GM23338 (cell line): ENCODE measurements at regions not wholly inside any gene's neighbourhood (a gene's known extent, or its start where the extent isn't known, plus 50 kb on each side); places are given as distances from the start of the nearest gene placed in this dataset.

Experiments used
- ATAC-seq: fragments of 200-7000 bp; cut with Tn5 transposase; 3 replicates; pipeline ENCODE4 v1.9.1; 2020
- DNase-seq: peaks from one replicate; pipeline ENCODE4 v3.0.0-alpha.2; 2015; ENCODE audit warnings: low spot score
- H2AFZ ChIP-seq: fragments of 200-600 bp; sonication (generic); 2 replicates; pipeline ENCODE4 v1.8.0; 2016; ENCODE audit warnings: antibody characterized with exemption, mild to moderate bottlenecking, moderate library complexity
- H3F3A ChIP-seq: fragments of 200-600 bp; sonication (generic); replicated peaks from 2 replicates; pipeline ENCODE4 v1.8.0; 2017; ENCODE audit warnings: antibody characterized with exemption, mixed run types, low read depth
- H3K27ac ChIP-seq: fragments of 200-600 bp; sonication (generic); 2 replicates; pipeline ENCODE4 v1.6.1; 2016; ENCODE audit warnings: low read depth
- H3K27me3 ChIP-seq: fragments of 200-600 bp; sonication (generic); 2 replicates; pipeline ENCODE4 v1.8.0; 2016; ENCODE audit warnings: mild to moderate bottlenecking, mixed run types, moderate library complexity; ENCODE audit not compliant: insufficient read depth
- H3K36me3 ChIP-seq: fragments of 200-600 bp; sonication (generic); 2 replicates; pipeline ENCODE4 v1.8.0; 2016; ENCODE audit warnings: mild to moderate bottlenecking; ENCODE audit not compliant: insufficient read depth
- H3K4me1 ChIP-seq: fragments of 200-600 bp; sonication (generic); 2 replicates; pipeline ENCODE4 v1.8.0; 2016; ENCODE audit warnings: mild to moderate bottlenecking, moderate library complexity; ENCODE audit not compliant: insufficient read depth
- H3K4me2 ChIP-seq: fragments of 200-600 bp; sonication (generic); 2 replicates; pipeline ENCODE4 v1.7.1; 2017; ENCODE audit warnings: mixed run types
- H3K4me3 ChIP-seq: fragments of 200-600 bp; sonication (generic); 2 replicates; pipeline ENCODE4 v1.6.1; 2016; ENCODE audit warnings: mixed run types
- H3K79me2 ChIP-seq: fragments of 200-600 bp; sonication (generic); replicated peaks from 2 replicates; pipeline ENCODE4 v1.8.0; 2017; ENCODE audit warnings: mild to moderate bottlenecking; ENCODE audit not compliant: insufficient read depth
- H3K9me2 ChIP-seq: fragments of 200-600 bp; sonication (generic); 2 replicates; pipeline ENCODE4 v1.8.0; 2017; ENCODE audit not compliant: insufficient read depth
- H4K20me1 ChIP-seq: fragments of 200-600 bp; sonication (generic); replicated peaks from 2 replicates; pipeline ENCODE4 v1.8.0; 2017; ENCODE audit warnings: mild to moderate bottlenecking; ENCODE audit not compliant: insufficient read depth
- H3K27ac Mint-ChIP-seq: 2 replicates; pipeline ENCODE4 v1.8.0; 2020; ENCODE audit warnings: inconsistent platforms, mild to moderate bottlenecking, moderate library complexity, mixed read lengths
- H3K27me3 Mint-ChIP-seq: 3 replicates; pipeline ENCODE4 v1.8.0; 2022; ENCODE audit warnings: low read depth, mild to moderate bottlenecking, moderate library complexity, mixed read lengths, inconsistent platforms; ENCODE audit not compliant: insufficient read depth, poor library complexity
- H3K36me3 Mint-ChIP-seq: 3 replicates; pipeline ENCODE4 v1.8.0; 2021; ENCODE audit warnings: low read depth, mild to moderate bottlenecking, inconsistent platforms, moderate library complexity, mixed read lengths
- H3K4me1 Mint-ChIP-seq: 3 replicates; pipeline ENCODE4 v1.8.0; 2020; ENCODE audit warnings: mild to moderate bottlenecking, inconsistent platforms, mixed read lengths
- H3K4me3 Mint-ChIP-seq: 3 replicates; pipeline ENCODE4 v1.8.0; 2021; ENCODE audit warnings: moderate library complexity, mild to moderate bottlenecking, inconsistent platforms, mixed read lengths
- H3K9me3 Mint-ChIP-seq: 3 replicates; pipeline ENCODE4 v1.8.0; 2020; ENCODE audit warnings: moderate library complexity, mild to moderate bottlenecking, inconsistent platforms, mixed read lengths
- CREB1 ChIP-seq: fragments of 250-450 bp; sonication (Bioruptor Pico); IDR thresholded peaks from 2 replicates; pipeline ENCODE4 v1.5.0; 2020; ENCODE audit warnings: low read depth, mild to moderate bottlenecking, moderate library complexity
- EZH2 ChIP-seq: fragments of 200-600 bp; sonication (generic); IDR thresholded peaks from one replicate; pipeline ENCODE4 v1.8.0; 2017; ENCODE audit warnings: antibody characterized with exemption, mild to moderate bottlenecking, low read depth; ENCODE audit not compliant: unreplicated experiment
- EZH2phosphoT487 ChIP-seq: fragments of 200-600 bp; sonication (generic); IDR thresholded peaks from one replicate; pipeline ENCODE4 v1.8.1; 2018; ENCODE audit warnings: antibody characterized with exemption; ENCODE audit not compliant: unreplicated experiment
- JUNB ChIP-seq: IDR thresholded peaks from one replicate; pipeline ENCODE4 v1.6.1; 2016; ENCODE audit warnings: antibody characterized with exemption; ENCODE audit not compliant: unreplicated experiment
- POLR2AphosphoS5 ChIP-seq: IDR thresholded peaks from 2 replicates; pipeline ENCODE4 v1.6.1; 2016; ENCODE audit warnings: antibody characterized with exemption, low read depth
- STAT1 ChIP-seq: IDR thresholded peaks from one replicate; pipeline ENCODE4 v1.6.1; 2016; ENCODE audit warnings: antibody characterized with exemption; ENCODE audit not compliant: unreplicated experiment
- ZNF114 ChIP-seq: fragments of 250-450 bp; sonication (Bioruptor Pico); IDR thresholded peaks from 2 replicates; pipeline ENCODE4 v1.5.0; 2020; ENCODE audit warnings: mild to moderate bottlenecking, moderate library complexity
- ZNF331 ChIP-seq: fragments of 250-450 bp; sonication (Bioruptor Pico); IDR thresholded peaks from 2 replicates; pipeline ENCODE4 v1.5.0; 2020; ENCODE audit warnings: low read depth, mild to moderate bottlenecking, moderate library complexity
- TF ChIP-seq, protein P1 (sequence below): IDR thresholded peaks from 2 replicates; pipeline ENCODE4 v1.6.1; 2016; ENCODE audit warnings: antibody characterized with exemption
- TF ChIP-seq, protein P2 (sequence below): fragments of 250-450 bp; sonication (Bioruptor Pico); IDR thresholded peaks from 2 replicates; pipeline ENCODE4 v1.5.0; 2020; ENCODE audit warnings: mild to moderate bottlenecking, moderate library complexity
- TF ChIP-seq, protein P3 (sequence below): IDR thresholded peaks from one replicate; pipeline ENCODE4 v1.6.1; 2018; ENCODE audit warnings: antibody characterized with exemption; ENCODE audit not compliant: unreplicated experiment
- TF ChIP-seq, protein P4 (sequence below), 2 experiments: fragments of 200-600 bp in 1 of 2; sonication (generic) in 1 of 2; conservative IDR thresholded peaks; 2 replicates each; pipeline versions ENCODE4 v1.5.1 to v1.6.1; 2016 to 2017; ENCODE audit warnings: antibody characterized with exemption in 2 of 2, low read depth in 2 of 2, mild to moderate bottlenecking in 2 of 2, moderate library complexity in 1 of 2

DNA sequence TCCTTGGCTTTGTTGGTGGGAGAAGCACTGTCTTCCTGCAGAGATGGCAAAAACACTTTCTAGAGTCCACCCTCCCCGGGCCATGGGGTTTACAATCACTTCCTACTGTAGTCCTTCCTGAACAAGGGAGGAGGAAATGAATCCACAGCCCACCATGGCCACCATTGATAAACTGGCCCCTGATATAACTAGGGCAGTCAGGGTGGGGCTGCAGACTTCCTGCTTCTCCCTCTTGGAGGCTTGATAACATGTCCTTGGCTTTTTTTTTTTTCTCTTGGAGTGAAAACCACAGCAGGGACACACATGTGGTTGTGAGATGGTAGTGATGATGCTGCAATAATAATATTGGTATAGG lies 437.8 kb downstream of the ZNF521 start:
- ATAC-seq (no peak), DNase-seq (no peak)
- Mint-ChIP-seq H3K36me3 (no peaks in the 10 kb centered on the region), H3K27me3 (peaks cover 6% of the 10 kb centered on the region), H3K4me3 (no peak overlapping the region), H3K27ac (no peak overlapping the region), H3K9me3 (no peaks in the 10 kb centered on the region), H3K4me1 (peaks cover 20% of the 10 kb centered on the region; the same call in 2 of the 3 replicates)
- H3F3A ChIP-seq, result no peaks in the 10 kb centered on the region
- H3K4me1 ChIP-seq, result no peaks in the 10 kb centered on the region
- H3K4me2 ChIP-seq, result peak overlapping the region; percentile 26; the same call in 1 of the 2 replicates
- H4K20me1 ChIP-seq, result no peaks in the 10 kb centered on the region
- H3K9me2 ChIP-seq, result no peaks in the 10 kb centered on the region
- no peaks in the 10 kb centered on the region; the same call in 1 of the 2 replicates for H3K36me3 ChIP-seq
- no peaks in the 10 kb centered on the region for H3K27me3 ChIP-seq
- H3K27ac ChIP-seq, result no peak overlapping the region
- TF ChIP-seq JUNB (no peak), EZH2 (no peak), STAT1 (no peak), POLR2AphosphoS5 (no peak), CREB1 (CRISPR knock-in tag) (no peak), ZNF114 (CRISPR knock-in tag) (no peak), ZNF331 (CRISPR knock-in tag) (no peak), EZH2phosphoT487 (no peak)
- TF ChIP-seq, protein P1, sequence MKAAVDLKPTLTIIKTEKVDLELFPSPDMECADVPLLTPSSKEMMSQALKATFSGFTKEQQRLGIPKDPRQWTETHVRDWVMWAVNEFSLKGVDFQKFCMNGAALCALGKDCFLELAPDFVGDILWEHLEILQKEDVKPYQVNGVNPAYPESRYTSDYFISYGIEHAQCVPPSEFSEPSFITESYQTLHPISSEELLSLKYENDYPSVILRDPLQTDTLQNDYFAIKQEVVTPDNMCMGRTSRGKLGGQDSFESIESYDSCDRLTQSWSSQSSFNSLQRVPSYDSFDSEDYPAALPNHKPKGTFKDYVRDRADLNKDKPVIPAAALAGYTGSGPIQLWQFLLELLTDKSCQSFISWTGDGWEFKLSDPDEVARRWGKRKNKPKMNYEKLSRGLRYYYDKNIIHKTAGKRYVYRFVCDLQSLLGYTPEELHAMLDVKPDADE, result no peak
- TF ChIP-seq, protein P2, sequence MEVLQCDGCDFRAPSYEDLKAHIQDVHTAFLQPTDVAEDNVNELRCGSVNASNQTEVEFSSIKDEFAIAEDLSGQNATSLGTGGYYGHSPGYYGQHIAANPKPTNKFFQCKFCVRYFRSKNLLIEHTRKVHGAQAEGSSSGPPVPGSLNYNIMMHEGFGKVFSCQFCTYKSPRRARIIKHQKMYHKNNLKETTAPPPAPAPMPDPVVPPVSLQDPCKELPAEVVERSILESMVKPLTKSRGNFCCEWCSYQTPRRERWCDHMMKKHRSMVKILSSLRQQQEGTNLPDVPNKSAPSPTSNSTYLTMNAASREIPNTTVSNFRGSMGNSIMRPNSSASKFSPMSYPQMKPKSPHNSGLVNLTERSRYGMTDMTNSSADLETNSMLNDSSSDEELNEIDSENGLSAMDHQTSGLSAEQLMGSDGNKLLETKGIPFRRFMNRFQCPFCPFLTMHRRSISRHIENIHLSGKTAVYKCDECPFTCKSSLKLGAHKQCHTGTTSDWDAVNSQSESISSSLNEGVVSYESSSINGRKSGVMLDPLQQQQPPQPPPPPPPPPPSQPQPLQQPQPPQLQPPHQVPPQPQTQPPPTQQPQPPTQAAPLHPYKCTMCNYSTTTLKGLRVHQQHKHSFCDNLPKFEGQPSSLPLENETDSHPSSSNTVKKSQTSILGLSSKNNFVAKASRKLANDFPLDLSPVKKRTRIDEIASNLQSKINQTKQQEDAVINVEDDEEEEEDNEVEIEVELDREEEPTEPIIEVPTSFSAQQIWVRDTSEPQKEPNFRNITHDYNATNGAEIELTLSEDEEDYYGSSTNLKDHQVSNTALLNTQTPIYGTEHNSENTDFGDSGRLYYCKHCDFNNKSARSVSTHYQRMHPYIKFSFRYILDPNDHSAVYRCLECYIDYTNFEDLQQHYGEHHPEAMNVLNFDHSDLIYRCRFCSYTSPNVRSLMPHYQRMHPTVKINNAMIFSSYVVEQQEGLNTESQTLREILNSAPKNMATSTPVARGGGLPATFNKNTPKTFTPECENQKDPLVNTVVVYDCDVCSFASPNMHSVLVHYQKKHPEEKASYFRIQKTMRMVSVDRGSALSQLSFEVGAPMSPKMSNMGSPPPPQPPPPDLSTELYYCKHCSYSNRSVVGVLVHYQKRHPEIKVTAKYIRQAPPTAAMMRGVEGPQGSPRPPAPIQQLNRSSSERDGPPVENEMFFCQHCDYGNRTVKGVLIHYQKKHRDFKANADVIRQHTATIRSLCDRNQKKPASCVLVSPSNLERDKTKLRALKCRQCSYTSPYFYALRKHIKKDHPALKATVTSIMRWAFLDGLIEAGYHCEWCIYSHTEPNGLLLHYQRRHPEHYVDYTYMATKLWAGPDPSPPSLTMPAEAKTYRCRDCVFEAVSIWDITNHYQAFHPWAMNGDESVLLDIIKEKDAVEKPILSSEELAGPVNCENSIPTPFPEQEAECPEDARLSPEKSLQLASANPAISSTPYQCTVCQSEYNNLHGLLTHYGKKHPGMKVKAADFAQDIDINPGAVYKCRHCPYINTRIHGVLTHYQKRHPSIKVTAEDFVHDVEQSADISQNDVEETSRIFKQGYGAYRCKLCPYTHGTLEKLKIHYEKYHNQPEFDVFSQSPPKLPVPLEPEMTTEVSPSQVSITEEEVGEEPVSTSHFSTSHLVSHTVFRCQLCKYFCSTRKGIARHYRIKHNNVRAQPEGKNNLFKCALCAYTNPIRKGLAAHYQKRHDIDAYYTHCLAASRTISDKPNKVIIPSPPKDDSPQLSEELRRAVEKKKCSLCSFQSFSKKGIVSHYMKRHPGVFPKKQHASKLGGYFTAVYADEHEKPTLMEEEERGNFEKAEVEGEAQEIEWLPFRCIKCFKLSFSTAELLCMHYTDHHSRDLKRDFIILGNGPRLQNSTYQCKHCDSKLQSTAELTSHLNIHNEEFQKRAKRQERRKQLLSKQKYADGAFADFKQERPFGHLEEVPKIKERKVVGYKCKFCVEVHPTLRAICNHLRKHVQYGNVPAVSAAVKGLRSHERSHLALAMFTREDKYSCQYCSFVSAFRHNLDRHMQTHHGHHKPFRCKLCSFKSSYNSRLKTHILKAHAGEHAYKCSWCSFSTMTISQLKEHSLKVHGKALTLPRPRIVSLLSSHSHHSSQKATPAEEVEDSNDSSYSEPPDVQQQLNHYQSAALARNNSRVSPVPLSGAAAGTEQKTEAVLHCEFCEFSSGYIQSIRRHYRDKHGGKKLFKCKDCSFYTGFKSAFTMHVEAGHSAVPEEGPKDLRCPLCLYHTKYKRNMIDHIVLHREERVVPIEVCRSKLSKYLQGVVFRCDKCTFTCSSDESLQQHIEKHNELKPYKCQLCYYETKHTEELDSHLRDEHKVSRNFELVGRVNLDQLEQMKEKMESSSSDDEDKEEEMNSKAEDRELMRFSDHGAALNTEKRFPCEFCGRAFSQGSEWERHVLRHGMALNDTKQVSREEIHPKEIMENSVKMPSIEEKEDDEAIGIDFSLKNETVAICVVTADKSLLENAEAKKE (CRISPR knock-in tag), result no peak
- TF ChIP-seq, protein P3, sequence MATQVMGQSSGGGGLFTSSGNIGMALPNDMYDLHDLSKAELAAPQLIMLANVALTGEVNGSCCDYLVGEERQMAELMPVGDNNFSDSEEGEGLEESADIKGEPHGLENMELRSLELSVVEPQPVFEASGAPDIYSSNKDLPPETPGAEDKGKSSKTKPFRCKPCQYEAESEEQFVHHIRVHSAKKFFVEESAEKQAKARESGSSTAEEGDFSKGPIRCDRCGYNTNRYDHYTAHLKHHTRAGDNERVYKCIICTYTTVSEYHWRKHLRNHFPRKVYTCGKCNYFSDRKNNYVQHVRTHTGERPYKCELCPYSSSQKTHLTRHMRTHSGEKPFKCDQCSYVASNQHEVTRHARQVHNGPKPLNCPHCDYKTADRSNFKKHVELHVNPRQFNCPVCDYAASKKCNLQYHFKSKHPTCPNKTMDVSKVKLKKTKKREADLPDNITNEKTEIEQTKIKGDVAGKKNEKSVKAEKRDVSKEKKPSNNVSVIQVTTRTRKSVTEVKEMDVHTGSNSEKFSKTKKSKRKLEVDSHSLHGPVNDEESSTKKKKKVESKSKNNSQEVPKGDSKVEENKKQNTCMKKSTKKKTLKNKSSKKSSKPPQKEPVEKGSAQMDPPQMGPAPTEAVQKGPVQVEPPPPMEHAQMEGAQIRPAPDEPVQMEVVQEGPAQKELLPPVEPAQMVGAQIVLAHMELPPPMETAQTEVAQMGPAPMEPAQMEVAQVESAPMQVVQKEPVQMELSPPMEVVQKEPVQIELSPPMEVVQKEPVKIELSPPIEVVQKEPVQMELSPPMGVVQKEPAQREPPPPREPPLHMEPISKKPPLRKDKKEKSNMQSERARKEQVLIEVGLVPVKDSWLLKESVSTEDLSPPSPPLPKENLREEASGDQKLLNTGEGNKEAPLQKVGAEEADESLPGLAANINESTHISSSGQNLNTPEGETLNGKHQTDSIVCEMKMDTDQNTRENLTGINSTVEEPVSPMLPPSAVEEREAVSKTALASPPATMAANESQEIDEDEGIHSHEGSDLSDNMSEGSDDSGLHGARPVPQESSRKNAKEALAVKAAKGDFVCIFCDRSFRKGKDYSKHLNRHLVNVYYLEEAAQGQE, result no peak
- TF ChIP-seq, protein P4, sequence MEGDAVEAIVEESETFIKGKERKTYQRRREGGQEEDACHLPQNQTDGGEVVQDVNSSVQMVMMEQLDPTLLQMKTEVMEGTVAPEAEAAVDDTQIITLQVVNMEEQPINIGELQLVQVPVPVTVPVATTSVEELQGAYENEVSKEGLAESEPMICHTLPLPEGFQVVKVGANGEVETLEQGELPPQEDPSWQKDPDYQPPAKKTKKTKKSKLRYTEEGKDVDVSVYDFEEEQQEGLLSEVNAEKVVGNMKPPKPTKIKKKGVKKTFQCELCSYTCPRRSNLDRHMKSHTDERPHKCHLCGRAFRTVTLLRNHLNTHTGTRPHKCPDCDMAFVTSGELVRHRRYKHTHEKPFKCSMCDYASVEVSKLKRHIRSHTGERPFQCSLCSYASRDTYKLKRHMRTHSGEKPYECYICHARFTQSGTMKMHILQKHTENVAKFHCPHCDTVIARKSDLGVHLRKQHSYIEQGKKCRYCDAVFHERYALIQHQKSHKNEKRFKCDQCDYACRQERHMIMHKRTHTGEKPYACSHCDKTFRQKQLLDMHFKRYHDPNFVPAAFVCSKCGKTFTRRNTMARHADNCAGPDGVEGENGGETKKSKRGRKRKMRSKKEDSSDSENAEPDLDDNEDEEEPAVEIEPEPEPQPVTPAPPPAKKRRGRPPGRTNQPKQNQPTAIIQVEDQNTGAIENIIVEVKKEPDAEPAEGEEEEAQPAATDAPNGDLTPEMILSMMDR (conservative IDR thresholded peaks at IDR 0.05; ENCODE audit: low read depth in 2 of 2), result no peak
- no peaks in the 10 kb centered on the region for H3K79me2 ChIP-seq
- peak overlapping the region; percentile 74; the same call in 1 of the 2 replicates for H2AFZ ChIP-seq
- H3K4me3 ChIP-seq, result no peak overlapping the region
